ENCODE measurements at regions not wholly inside any gene's neighbourhood (a gene's known extent, or its start where the extent isn't known, plus 50 kb on each side); places are given as distances from the start of the nearest gene placed in this dataset.

- DNase-seq, result no peak
- Histone ChIP-seq H3K9me3 (no peaks in the 10 kb centered on the region), H3K79me2 (ENCODE audit: insufficient read depth) (no peaks in the 10 kb centered on the region), H3K36me3 (replicated peaks in 1 of 2; ENCODE audit: control insufficient read depth in 1 of 2, insufficient read depth in 2 of 2, low read length in 1 of 2) (no peaks in the 10 kb centered on the region), H3K9me2 (no peaks in the 10 kb centered on the region), H3K4me1 (ENCODE audit: control insufficient read depth in 1 of 2, insufficient read depth in 2 of 2, low read depth in 1 of 2, low read length in 1 of 2) (no peaks in the 10 kb centered on the region), H3K4me2 (no peak overlapping the region), H3K4me3 (ENCODE audit: low read depth in 2 of 2, low read length in 1 of 2) (no peak overlapping the region), H3K27me3 (ENCODE audit: insufficient read depth) (peaks cover 18% of the 10 kb centered on the region), H3F3A (replicated peaks; ENCODE audit: insufficient read depth) (no peaks in the 10 kb centered on the region), H2AFZ (ENCODE audit: low read depth) (no peak overlapping the region), H4K20me1 (ENCODE audit: insufficient read depth) (no peaks in the 10 kb centered on the region), H3K27ac (ENCODE audit: low read depth in 2 of 2, low read length in 1 of 2) (no peak overlapping the region), H3K9ac (no peak overlapping the region)
- WGBS (ENCODE audit: low lambda C conversion rate), result 0% methylated on average over 4 of the region's 4 CpGs
- no peak for TF ChIP-seq MEF2A (IDR thresholded peaks at IDR 0.05; ENCODE audit: borderline replicate concordance, low read depth)
- TF ChIP-seq MAX (IDR thresholded peaks at IDR 0.05; ENCODE audit: low read depth), result no peak
- no peak for TF ChIP-seq CHD2 (IDR thresholded peaks at IDR 0.05; ENCODE audit: low read length, partially characterized antibody)
- no peak for TF ChIP-seq TEAD4 (IDR thresholded peaks at IDR 0.05; ENCODE audit: borderline replicate concordance, insufficient read depth)
- TF ChIP-seq ELF1 (IDR thresholded peaks at IDR 0.05), result no peak
- TF ChIP-seq GABPA (IDR thresholded peaks at IDR 0.05; ENCODE audit: low read depth), result no peak
- TF ChIP-seq GATA2 (CRISPR knock-in tag; IDR thresholded peaks at IDR 0.05), result no peak
- TF ChIP-seq EZH2phosphoT487 (IDR thresholded peaks at IDR 0.05; ENCODE audit: borderline replicate concordance, low read depth), result no peak
- no peak for TF ChIP-seq CTCF (IDR thresholded peaks at IDR 0.05)
- no peak for TF ChIP-seq POLR2AphosphoS5 (IDR thresholded peaks at IDR 0.05; ENCODE audit: low read depth, low read length)
- TF ChIP-seq YY1 (IDR thresholded peaks at IDR 0.05; ENCODE audit: low read depth), result no peak
- no peak for TF ChIP-seq FOXJ3 (CRISPR knock-in tag; IDR thresholded peaks at IDR 0.05)
- TF ChIP-seq REST (IDR thresholded peaks at IDR 0.05; ENCODE audit: low read depth, low read length), result no peak
- no peak for TF ChIP-seq FOSL2 (IDR thresholded peaks at IDR 0.05; ENCODE audit: borderline replicate concordance, low read depth)
- no peak for TF ChIP-seq RXRA (IDR thresholded peaks at IDR 0.05; ENCODE audit: borderline replicate concordance, low read depth)
- TF ChIP-seq SMC3 (IDR thresholded peaks at IDR 0.05; ENCODE audit: low read depth, low read length), result no peak
- no peak for TF ChIP-seq NFIC (IDR thresholded peaks at IDR 0.05; ENCODE audit: borderline replicate concordance)
- CTCF ChIA-PET, result no interaction called here
- POLR2A ChIA-PET, result no interaction called here
Measured at GRCh38 chr7:42768045-42768444, 143.8 kb downstream of the C7orf25 start.

Measured in SK-N-SH (cell line).